T-helper 9 cell (primary cell): ENCODE measurements at regions not wholly inside any gene's neighbourhood (a gene's known extent, or its start where the extent isn't known, plus 50 kb on each side); places are given as distances from the start of the nearest gene placed in this dataset.
"Not testable (repeated sequence)": the region's sequence is repeated elsewhere in the genome, so short reads cannot be mapped to it uniquely, and the experiment has no call there.

Experiments
- DNase-seq: peaks from one replicate; pipeline ENCODE4 v3.0.0-alpha.2; 2020

DNA sequence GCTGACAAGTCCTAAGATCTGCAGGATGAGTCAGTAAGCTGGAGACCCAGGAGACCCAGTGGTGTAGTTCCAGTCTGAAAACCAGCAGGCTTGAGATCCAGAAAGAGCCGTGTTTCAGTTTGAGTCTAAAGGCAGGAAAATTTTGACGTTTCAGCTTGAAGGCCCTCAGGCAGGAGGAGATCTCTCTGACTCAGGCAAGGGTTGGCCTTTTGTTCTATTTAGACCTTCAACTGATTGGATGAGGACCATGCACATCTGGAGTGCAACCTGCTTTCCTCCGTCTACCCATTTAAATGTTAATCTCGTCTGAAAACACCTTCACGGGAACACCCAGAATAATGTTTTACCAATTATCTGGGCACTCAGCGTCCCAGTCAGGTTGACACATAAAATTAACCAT is 69.5 kb downstream of the NPIPA7 start:
- DNase-seq, result not testable (repeated sequence)

DNA sequence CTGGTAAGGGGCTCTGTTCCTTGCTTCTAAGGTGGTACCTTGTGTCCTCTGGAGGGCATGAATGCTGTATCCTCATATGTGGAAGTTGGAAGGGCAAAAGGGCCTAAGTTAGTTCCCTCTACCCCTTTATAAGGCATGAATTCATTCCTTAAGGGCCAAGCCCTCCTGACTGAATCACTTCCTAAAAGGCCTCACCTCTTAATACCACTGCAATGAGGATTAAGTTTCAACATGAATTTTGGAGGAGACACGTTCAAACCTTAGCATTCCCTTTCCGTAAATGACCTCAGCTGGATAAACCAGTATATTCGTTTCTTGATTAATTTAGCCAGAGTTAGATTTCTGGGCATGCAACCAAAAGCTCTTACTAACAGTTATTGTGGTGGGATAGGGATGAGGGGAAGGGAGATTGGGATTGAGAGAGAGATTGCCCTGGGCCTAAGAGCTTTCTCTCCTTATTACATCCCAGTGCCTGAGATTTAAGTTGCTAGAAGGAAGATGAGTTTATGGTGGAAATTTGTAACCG is 70.8 kb downstream of the NPIPA7 start:
- DNase-seq, result not testable (repeated sequence)

DNA sequence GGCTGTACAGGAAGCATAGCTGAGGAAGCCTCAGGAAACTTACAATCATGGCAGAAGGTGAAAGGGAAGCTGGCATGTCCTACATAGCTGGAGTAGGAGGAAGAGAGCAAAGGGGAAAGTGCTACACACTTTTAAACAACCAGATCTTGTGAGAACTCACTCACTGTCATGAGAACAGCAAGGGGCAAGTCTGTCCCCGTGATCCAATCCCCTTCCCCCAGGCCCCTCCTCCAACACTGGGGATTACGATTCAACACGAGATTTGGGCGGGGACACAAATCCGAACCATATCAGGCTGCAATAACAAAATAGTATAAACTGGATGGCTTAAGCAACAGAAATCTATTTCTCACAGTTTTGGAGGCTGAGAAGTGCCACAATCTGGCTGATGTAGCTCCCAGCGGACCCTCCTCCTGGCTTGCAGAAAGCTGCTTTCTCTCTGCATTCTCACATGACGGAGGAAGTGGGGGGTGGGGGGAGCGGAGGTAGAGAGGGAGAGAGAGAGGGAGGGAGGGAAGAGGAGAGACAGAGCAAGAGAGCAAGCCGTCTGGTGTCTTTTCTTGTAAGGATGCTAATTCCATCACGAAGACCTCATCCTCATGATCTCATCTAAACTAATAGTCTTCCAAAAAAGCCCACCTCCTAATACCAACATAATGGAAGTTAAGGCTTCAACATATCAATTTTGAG is 72.9 kb downstream of the NPIPA7 start:
- not testable (repeated sequence) for DNase-seq

DNA sequence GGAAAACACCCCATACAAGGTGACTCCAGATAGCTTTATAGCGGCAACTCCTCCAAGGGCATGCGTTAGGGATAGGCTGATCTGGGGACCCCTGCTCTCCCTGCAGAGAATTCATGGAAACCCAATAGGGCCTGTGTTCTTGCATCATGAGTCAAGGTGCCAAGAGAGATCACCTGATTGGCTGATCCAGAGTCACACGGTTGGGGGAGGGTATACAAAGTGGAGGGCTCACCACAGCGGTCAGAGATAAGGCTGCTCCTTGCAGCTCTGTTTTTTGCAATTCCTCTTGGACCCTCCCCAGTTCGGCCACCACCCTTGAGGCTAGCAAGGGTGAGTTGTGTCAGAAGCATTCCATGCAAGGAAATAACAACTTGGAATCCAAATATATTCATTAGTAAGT is 79.6 kb downstream of the NPIPA7 start:
- not testable (repeated sequence) for DNase-seq

GRCh38 chr16:16463792-16464191 is 84.9 kb downstream of the NPIPA7 start:
- not testable (repeated sequence) for DNase-seq

DNA sequence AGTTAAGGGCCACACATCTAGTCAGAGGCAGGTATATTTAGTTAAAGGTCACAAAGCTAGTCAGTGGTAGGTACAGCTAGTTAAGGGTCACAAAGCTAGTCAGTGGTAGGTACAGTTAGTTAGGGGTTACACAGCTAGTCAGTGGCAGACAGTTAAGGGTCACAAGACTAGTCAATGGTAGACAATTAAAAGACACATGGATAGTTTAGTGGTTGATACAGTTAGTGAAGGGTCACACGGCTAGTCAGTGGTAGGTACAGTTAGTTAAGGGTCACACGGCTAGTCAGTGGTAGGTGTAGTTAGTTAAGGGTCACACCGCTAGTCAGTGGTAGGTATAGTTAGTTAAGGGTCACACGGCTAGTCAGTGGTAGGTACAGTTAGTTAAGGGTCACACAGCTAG is 110.0 kb downstream of the NPIPA7 start:
- not testable (repeated sequence) for DNase-seq

GRCh38 chr16:16489466-16489865 is 110.5 kb downstream of the NPIPA7 start:
- not testable (repeated sequence) for DNase-seq

- not testable (repeated sequence) for DNase-seq
These were observed 115.2 kb downstream of the NPIPA7 start for GRCh38 chr16:16494114-16494513.

GRCh38 chr16:16494998-16495397 is 116.1 kb downstream of the NPIPA7 start:
- not testable (repeated sequence) for DNase-seq

GRCh38 chr16:16499875-16500274 is 120.9 kb downstream of the NPIPA7 start:
- not testable (repeated sequence) for DNase-seq

GRCh38 chr16:16507041-16507440 is 128.1 kb downstream of the NPIPA7 start:
- DNase-seq, result not testable (repeated sequence)

- not testable (repeated sequence) for DNase-seq
These were observed 129.4 kb downstream of the NPIPA7 start for GRCh38 chr16:16508344-16508743.

GRCh38 chr16:16519395-16519794 is 140.5 kb downstream of the NPIPA7 start:
- DNase-seq, result not testable (repeated sequence)

DNA sequence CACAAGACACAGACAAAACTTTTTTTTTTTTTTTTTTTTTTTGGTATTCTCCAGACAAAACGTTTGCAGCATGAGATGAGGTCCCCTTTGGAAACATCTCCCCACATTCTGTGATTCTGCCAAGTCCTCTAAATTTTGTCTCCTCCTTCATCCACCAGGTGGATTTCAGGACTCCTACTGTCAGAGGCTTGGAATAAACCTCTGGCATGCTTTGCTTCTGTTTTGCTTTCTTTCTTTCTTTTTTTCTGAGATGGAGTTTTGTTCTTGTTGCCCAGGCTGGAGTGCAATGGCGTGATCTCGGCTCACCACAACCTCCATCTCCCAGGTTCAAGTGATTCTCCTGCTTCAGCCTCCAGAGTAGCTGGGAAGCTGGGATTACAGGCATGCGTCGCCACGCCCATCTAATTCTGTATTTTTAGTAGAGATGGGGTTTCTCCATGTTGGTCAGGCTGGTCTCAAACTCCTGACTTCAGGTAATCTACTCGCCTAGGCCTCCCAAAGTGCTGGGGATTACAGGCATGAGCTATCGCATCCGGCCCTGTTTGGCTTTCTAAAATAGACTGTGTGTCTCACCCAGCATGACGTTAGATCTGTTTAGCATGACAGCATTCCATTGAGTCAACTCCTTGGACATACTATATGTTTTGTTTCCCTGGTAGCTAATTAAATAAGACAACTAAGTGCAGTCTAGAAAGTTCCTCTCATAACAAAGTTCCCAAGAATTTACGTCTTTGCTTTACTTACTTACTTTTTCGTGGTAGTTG is 142.5 kb downstream of the NPIPA7 start:
- DNase-seq, result not testable (repeated sequence)

GRCh38 chr16:16526998-16527397 is 148.1 kb downstream of the NPIPA7 start:
- DNase-seq, result not testable (repeated sequence)

- not testable (repeated sequence) for DNase-seq
These were observed 151.8 kb downstream of the NPIPA7 start for GRCh38 chr16:16530744-16531143.

DNA sequence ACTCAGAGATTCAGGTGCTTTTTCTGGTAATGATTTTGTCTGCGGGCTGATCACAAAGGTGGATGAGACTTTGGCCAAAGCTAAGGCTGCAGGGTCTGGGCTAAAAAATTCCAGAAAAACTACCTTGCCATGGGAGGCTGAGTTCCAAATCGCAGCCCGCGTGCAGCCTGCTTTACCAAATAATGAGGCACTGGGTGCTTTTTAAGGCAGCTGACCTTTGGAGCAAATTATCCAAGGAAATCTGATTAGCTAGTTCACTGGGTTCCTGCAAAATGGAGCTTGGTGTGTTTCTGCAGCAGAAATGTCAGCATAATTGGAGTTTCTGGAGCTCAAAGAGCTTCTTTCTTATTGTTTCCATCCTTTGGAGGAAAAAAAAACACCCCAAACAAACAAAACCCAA is 156.6 kb downstream of the NPIPA7 start:
- DNase-seq, result not testable (repeated sequence)

GRCh38 chr16:16536151-16536550 is 157.2 kb downstream of the NPIPA7 start:
- DNase-seq, result not testable (repeated sequence)

DNA sequence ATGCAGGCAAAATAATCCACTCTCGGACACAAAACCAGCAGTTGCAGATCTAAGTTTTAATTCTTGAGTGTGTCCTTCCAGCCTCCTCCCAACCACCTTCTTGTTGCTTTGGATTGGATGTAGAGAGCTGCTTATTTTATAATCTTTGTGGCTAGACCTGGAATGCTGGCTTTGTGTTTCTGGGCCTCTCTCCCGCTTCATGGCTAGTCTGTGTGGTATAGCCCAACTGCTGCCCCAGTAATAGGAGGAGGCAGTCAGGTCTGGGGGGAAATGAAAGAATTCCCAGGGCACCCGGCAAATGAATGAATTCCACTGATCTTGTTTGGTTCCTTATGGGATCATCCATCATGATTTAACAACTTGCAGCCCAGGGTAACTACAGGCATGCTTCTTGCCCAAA is 170.8 kb downstream of the NPIPA7 start:
- not testable (repeated sequence) for DNase-seq

DNA sequence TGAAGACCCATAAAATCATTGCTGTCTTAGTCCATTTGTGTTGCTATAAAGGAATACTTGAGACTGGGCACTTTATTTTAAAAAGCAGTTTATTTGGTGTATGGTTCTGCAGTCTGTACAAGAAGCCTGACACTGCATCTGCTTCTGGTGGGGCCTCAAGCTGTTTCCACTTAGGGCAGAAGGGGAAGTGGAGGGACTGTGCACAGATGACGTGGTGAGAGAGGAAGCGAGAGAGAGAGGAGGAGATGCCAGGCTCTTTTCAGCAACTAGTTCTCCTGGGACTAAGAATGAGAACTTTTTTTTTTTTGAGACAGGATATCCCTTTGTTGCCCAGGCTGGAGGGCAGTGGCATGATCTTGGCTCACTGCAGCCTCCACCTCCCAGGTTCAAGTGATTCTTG is 171.9 kb downstream of the NPIPA7 start:
- DNase-seq, result not testable (repeated sequence)

DNA sequence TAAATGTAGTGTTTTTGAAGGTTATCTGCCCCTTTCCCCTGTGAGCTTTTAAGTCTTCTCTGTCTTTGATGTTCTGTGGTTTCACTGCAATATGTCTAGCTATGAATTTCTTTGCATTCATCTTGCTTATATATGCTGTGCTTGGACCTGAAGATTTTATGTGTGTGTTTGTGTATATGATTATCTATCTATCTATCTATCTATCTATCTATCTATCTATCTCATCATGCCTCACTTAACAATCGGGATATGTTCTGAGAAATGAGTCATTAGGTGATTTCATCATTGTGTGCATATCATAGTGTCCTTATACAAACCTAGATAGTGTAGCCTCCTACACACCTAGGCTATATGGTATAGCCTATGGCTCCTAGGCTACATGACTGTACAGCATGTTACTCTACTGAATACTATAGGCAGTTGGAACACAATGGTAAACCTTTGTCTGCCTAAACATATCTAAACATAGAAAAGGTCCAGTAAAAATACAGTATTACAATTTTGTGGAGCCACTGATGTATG is 173.9 kb downstream of the NPIPA7 start:
- DNase-seq, result not testable (repeated sequence)

DNA sequence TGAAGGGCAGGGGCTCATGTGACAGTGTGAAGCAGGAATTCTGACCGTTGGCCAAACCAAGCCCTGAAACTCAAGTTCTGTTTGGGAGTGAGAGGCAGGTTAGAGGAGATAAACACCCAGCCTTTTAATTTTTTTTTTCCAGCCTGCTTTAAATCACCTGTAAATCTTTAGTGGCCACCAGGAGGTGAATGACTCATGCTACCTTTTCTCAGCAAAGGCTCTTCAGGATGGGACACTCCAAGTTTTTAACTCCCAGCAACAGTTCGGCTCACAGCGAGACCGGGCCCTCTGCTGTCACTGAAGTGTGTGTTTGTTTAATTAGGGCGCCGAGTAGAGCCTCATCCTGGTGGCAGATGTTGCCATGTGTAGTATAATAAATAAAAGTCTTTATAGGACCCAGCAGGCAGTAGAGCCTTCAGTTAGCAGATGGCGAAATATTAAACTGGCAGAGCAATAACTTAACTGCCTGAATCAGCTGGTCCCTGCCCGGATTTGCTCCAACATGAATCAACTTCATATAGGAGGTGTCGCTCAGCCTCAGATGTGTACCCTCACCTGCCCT is 180.3 kb downstream of the NPIPA7 start:
- not testable (repeated sequence) for DNase-seq

GRCh38 chr16:16561532-16561931 is 182.6 kb downstream of the NPIPA7 start:
- DNase-seq, result not testable (repeated sequence)
